Small intestine (tissue), 7 donors: ENCODE measurements at regions not wholly inside any gene's neighbourhood (a gene's known extent, or its start where the extent isn't known, plus 50 kb on each side); places are given as distances from the start of the nearest gene placed in this dataset.

Experiments
- DNase-seq, 2 donors: peaks; one replicate each; pipeline versions ENCODE4 v3.0.0 to v3.0.0-alpha.2; 2013
- FAIRE-seq: peaks from 2 replicates; lab custom pipeline; 2012; peaks lifted over from hg19 to GRCh38; lab: Jason Lieb, UNC
- H3K27ac ChIP-seq, 3 donors: one replicate each; pipeline ENCODE4 v1.5.1; 2013; ENCODE audit warnings: low read length in 2 of 3, mild to moderate bottlenecking in 2 of 3, control low read depth in 1 of 3, inconsistent platforms in 1 of 3, low read depth in 1 of 3, moderate library complexity in 1 of 3
- H3K27me3 ChIP-seq, 3 donors: one replicate each; pipeline ENCODE4 v1.6.1; 2013; ENCODE audit warnings: low read length in 3 of 3, inconsistent platforms in 1 of 3; ENCODE audit not compliant: control insufficient read depth in 3 of 3, insufficient read depth in 3 of 3
- H3K36me3 ChIP-seq, 3 donors: one replicate each; pipeline ENCODE4 v1.6.1; 2013; ENCODE audit warnings: low read length in 3 of 3, inconsistent platforms in 1 of 3, low read depth in 1 of 3, mild to moderate bottlenecking in 1 of 3, moderate library complexity in 1 of 3; ENCODE audit not compliant: control insufficient read depth in 3 of 3, insufficient read depth in 2 of 3
- H3K4me1 ChIP-seq, 3 donors: one replicate each; pipeline ENCODE4 v1.6.1; 2013; ENCODE audit warnings: low read length in 2 of 3, inconsistent platforms in 1 of 3, low read depth in 1 of 3, mild to moderate bottlenecking in 1 of 3, moderate library complexity in 1 of 3; ENCODE audit not compliant: control insufficient read depth in 3 of 3, insufficient read depth in 2 of 3
- H3K4me3 ChIP-seq, 3 donors: one replicate each; pipeline ENCODE4 v1.5.1; 2013; ENCODE audit warnings: low read length in 3 of 3, control low read depth in 1 of 3, inconsistent platforms in 1 of 3, low read depth in 1 of 3, mild to moderate bottlenecking in 1 of 3, moderate library complexity in 1 of 3
- H3K9me3 ChIP-seq, 2 donors: one replicate each; pipeline ENCODE4 v1.6.1; 2013; ENCODE audit warnings: low read depth in 1 of 2, low read length in 1 of 2; ENCODE audit not compliant: control insufficient read depth in 2 of 2, insufficient read depth in 1 of 2
- WGBS, 3 donors: extraction: QIAGEN DNeasy Blood & Tissue Kit; methylation state at CpG; one replicate each; pipeline ENCODE4 v1.1.7; 2013; 5-methylcytosine and 5-hydroxymethylcytosine counted together
- donor health status: healthy with polysubstance abuse.
- donor health status: control.
- donor health status: control.
- donor health status: Bipolar disorder and iron deficiency.
- donor health status: healthy.

DNA sequence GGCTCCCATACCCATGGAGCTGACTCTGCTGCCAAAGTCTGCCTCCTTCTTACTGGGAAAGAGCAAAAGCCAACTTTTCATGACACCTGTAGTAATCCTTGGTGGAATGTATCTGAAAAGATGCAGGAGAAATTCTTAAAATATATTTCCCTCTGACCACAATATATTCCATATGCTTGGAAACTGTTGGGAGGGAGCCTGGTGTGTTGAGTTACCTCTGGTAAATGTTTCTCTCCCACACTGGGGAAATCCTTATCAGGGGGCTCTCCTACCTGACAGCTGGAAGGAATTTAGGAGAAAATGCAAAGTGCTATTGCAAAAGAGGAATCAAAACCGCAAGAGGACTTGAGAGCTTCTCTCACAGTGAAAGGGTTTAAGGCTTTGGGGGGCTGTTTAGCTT lies 139.4 kb downstream of the TBX5 start:
- FAIRE-seq, result no peak
- WGBS, 3 donors, result 42 to 65% (median 55%) methylated on average over 1 of the region's 1 CpG
- Histone ChIP-seq H3K4me1 (no peaks in the 10 kb centered on the region), H3K27ac (no peak overlapping the region), H3K9me3 (no peaks in the 10 kb centered on the region), H3K27me3 (peaks cover 0 to 5% (median 0%) of the 10 kb centered on the region in 3 donors), H3K4me3 (no peak overlapping the region), H3K36me3 (no peaks in the 10 kb centered on the region)
- no peak for DNase-seq

DNA sequence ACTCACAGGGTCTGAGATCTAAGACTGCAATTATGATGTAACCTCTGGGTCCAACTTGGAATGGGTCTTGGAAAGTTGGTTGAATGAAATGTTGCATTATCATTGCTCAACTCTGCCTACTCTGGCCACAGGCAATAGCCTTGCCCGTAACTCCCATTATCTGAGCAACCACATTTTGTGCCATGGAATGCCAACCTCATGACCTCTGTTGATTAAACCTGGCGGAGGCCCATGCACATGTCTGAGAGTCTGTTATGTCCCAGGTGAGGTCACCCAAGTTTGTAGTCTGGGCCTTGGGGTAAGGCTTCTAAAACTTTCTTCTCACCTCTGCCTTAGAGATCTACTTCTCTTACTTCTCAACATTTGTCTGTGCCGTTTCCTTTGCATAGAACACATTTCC lies 140.9 kb downstream of the TBX5 start:
- H3K27ac ChIP-seq, result no peak overlapping the region
- 71 to 80% (median 75%) methylated on average over 3 of the region's 3 CpGs for WGBS, 3 donors
- FAIRE-seq, result no peak

DNA sequence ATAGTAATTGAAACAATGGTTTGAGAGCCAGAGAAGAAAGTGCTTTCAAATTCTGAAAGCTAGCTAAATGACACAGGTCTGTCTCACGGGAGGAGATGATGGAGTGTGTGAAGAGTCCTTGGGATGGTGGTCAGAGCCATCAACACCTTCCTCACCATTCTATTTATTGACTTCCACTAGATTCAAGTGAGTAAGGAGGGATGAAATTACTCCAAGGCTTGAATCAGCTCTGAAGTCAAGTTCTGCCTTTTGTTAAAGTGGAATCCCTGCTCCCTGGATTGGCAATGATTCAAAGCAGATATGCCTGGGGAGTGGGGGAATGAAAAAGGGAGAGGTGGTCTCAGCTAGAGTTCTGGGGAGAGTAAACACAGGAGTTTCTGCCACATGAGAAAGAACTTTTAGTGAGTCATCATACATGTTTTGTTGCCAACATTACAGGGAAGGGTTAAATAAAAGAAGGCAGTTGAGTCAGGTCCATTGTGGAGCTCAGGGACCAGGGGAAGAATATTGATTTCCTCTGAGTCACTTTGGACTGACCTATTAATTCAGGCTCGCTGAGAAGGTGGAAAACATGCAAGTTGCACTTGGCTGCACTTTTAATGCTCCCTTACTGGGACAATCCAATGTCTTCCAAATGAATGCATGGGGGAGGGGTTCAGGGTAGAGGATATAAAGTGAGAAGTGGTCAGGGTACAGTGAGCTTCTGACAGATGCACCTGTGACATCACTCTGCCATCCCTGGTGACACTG lies 142.7 kb downstream of the TBX5 start:
- DNase-seq (no peak), FAIRE-seq (no peak)
- no peaks in the 10 kb centered on the region for H3K9me3 ChIP-seq
- no peak overlapping the region for H3K4me3 ChIP-seq
- 38 to 51% (median 40%) methylated on average over 2 of the region's 2 CpGs for WGBS, 3 donors
- no peaks in the 10 kb centered on the region for H3K27me3 ChIP-seq
- H3K4me1 ChIP-seq, result no peaks in the 10 kb centered on the region
- no peaks in the 10 kb centered on the region for H3K36me3 ChIP-seq
- no peak overlapping the region for H3K27ac ChIP-seq

More for the DNA sequence above, 140.9 kb downstream of the TBX5 start:
- DNase-seq, result no peak
- H3K4me1 ChIP-seq, result no peaks in the 10 kb centered on the region
- peaks cover 0 to 5% (median 0%) of the 10 kb centered on the region in 3 donors for H3K27me3 ChIP-seq
- no peaks in the 10 kb centered on the region for H3K36me3 ChIP-seq
- H3K9me3 ChIP-seq, result no peaks in the 10 kb centered on the region
- H3K4me3 ChIP-seq, result no peak overlapping the region

DNA sequence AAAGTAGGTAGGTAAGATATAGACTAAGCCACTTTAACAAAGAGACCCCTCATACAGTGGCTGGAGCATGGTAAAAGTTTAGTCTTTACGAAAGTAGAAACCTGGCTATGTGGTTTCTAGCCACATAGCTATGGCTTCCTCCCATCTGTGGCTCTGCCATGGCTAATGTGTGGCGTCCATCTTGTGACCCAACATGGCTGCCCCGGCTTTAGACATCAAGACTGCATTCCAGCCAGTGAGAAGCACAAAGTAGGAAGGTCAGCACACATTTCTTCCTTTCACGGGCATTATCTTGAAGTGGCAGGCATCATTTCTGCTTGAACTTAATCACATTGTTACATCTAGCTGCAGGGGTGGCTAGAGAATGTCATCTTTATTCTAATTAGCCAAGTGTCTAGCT lies 148.3 kb downstream of the TBX5 start:
- no peak for FAIRE-seq

DNA sequence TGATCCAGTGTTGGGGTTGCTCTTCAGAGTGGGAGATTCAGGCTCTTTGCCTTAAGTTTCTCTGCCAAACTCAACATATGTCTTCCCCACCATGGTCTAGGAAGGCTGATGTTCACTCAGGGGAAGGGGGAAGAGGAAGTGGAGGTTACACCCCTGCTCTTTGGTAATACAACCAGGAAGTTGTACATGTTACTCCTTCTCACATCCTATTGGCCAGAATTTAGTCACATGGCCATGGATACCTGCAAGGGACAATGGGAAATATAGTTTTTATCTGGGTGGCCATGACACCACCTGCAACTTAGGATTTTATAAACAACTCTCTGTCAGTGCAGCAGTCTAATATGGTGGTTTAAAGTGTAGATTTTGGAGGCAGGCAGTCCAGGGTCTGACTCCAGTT lies 150.9 kb downstream of the TBX5 start:
- FAIRE-seq (no peak), DNase-seq (no peak)
- Histone ChIP-seq H3K9me3 (no peaks in the 10 kb centered on the region), H3K27ac (no peak overlapping the region), H3K36me3 (no peaks in the 10 kb centered on the region), H3K27me3 (no peaks in the 10 kb centered on the region), H3K4me1 (no peaks in the 10 kb centered on the region), H3K4me3 (no peak overlapping the region)

More for the DNA sequence above, 148.3 kb downstream of the TBX5 start:
- no peaks in the 10 kb centered on the region for H3K36me3 ChIP-seq
- H3K27ac ChIP-seq, result no peak overlapping the region
- H3K27me3 ChIP-seq, result no peaks in the 10 kb centered on the region
- 80 to 84% (median 81%) methylated on average over 4 of the region's 4 CpGs for WGBS, 3 donors
- no peak for DNase-seq
- H3K4me1 ChIP-seq, result no peaks in the 10 kb centered on the region
- no peak overlapping the region for H3K4me3 ChIP-seq
- no peaks in the 10 kb centered on the region for H3K9me3 ChIP-seq

DNA sequence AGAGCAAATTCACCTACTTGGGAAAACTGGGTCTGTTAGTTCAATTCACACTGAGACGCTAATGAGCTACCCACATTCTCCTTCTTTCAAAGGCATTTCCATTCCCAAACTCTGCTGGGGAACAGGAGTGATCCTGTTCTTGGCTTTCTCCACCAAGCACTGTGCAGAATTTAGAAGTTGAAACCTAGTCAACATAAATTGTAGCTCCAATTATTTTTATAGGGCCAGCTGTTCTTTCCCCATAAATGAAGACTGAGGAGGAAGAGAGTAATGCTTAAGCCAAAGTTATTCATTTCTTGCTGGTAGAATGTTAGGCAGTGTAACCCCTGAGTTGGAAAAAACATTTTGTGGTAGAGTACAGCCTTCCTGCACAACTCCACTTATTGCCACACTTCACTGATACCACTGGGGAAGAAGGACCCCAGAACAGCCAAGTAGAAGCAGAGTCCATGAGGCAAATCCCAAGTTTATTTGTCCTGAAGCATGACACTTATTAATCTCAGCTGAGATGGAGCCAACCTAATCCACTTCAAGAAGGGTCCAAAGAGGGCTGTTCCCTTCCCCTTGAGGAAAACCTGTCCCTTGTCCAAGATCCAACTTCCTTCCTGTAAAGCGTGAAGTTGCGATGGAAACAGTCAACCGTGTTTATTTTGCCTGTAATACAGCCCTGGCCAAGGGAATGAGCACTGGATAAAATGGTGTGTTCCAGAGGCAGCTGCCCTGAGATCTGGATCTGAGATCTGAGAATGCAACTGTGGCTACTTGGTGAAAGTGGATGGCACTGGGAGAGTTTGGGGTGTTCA lies 151.8 kb downstream of the TBX5 start:
- Histone ChIP-seq H3K36me3 (no peaks in the 10 kb centered on the region), H3K4me1 (no peaks in the 10 kb centered on the region), H3K27me3 (no peaks in the 10 kb centered on the region), H3K27ac (no peak overlapping the region), H3K4me3 (no peak overlapping the region), H3K9me3 (no peaks in the 10 kb centered on the region)
- DNase-seq (no peak), FAIRE-seq (no peak)
- 67 to 88% (median 85%) methylated on average over 4 of the region's 4 CpGs for WGBS, 3 donors

DNA sequence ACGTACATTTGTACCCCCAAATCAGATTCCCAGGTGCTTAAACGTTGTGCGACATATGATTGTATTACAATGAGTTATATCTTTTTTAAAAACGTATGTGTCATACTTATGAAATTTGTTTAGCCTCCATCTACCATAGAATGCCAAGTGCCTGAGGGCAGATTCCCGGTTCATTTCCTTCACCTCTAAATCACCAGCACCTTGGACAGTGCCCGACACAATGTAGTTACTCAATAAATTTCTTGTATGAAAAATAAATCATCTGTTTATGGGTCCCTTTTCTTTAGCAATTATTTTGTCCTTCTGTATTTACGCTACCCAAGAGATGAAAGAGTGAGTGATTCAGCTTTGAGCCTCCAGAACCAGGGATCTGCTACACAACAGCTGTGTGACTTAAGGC lies 157.4 kb downstream of the TBX5 start:
- no peak overlapping the region for H3K27ac ChIP-seq
- H3K9me3 ChIP-seq, result no peaks in the 10 kb centered on the region
- no peaks in the 10 kb centered on the region for H3K4me1 ChIP-seq
- no peak overlapping the region for H3K4me3 ChIP-seq
- no peak for DNase-seq
- no peaks in the 10 kb centered on the region for H3K36me3 ChIP-seq
- peaks cover 0 to 5% (median 2%) of the 10 kb centered on the region in 3 donors for H3K27me3 ChIP-seq
- FAIRE-seq, result no peak
- WGBS, 3 donors, result 74 to 81% (median 80%) methylated on average over 7 of the region's 7 CpGs

DNA sequence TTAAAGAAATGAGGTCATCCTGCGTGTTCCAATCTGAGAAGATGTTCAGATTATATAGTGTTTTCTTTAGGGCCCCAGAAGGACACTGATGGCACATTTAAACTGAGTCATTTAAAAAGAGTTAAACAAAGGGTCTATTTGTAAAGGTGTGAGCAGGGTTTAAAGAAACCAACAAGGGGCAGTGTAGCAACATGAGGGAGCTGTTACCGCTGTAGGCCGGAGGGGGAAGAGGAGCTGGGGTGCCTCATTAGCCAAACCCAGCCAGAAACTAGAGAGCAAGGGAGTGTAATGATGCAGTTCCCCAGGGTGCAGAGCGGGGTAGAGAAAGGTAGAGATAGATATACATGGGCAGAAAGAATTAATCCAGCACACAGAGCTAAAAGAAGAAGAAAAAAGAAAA lies 160.4 kb downstream of the TBX5 start:
- H3K36me3 ChIP-seq, result no peaks in the 10 kb centered on the region
- H3K9me3 ChIP-seq, result no peaks in the 10 kb centered on the region
- WGBS, 3 donors, result 15 to 29% (median 26%) methylated on average over 4 of the region's 4 CpGs
- no peaks in the 10 kb centered on the region for H3K4me1 ChIP-seq
- no peak for FAIRE-seq
- H3K4me3 ChIP-seq, result no peak overlapping the region
- H3K27ac ChIP-seq, result no peak overlapping the region
- DNase-seq, result no peak
- H3K27me3 ChIP-seq, result peaks cover 0 to 5% (median 2%) of the 10 kb centered on the region in 3 donors
